Activated naive CD8-positive, alpha-beta T cell (primary cell): ENCODE measurements at regions not wholly inside any gene's neighbourhood (a gene's known extent, or its start where the extent isn't known, plus 50 kb on each side); places are given as distances from the start of the nearest gene placed in this dataset.

Experiments used
- H3K27ac Mint-ChIP-seq: one replicate; pipeline ENCODE4 v1.8.0; 2021; ENCODE audit warnings: mixed read lengths
- H3K27me3 Mint-ChIP-seq: one replicate; pipeline ENCODE4 v1.8.0; 2021; ENCODE audit warnings: mixed read lengths
- H3K36me3 Mint-ChIP-seq: one replicate; pipeline ENCODE4 v1.8.0; 2021; ENCODE audit warnings: mixed read lengths
- H3K4me1 Mint-ChIP-seq: one replicate; pipeline ENCODE4 v1.8.0; 2021; ENCODE audit warnings: low read depth, mixed read lengths
- H3K4me3 Mint-ChIP-seq: one replicate; pipeline ENCODE4 v1.8.0; 2021; ENCODE audit warnings: mild to moderate bottlenecking, mixed read lengths
- H3K9me3 Mint-ChIP-seq: one replicate; pipeline ENCODE4 v1.8.0; 2021; ENCODE audit warnings: low read depth, mixed read lengths

- Mint-ChIP-seq H3K36me3 (peaks cover 2% of the 10 kb centered on the region), H3K27ac (no peak overlapping the region), H3K4me1 (no peaks in the 10 kb centered on the region), H3K4me3 (no peak overlapping the region), H3K27me3 (no peaks in the 10 kb centered on the region), H3K9me3 (peaks cover 14% of the 10 kb centered on the region)
These were observed 1212.6 kb downstream of the SLITRK5 start for GRCh38 chr13:88883741-88884140.

GRCh38 chr13:88887045-88887662, 1216.0 kb downstream of the SLITRK5 start:
- H3K9me3 Mint-ChIP-seq = peaks cover 4% of the 10 kb centered on the region
- H3K4me1 Mint-ChIP-seq = no peaks in the 10 kb centered on the region
- H3K4me3 Mint-ChIP-seq = no peak overlapping the region
- H3K27ac Mint-ChIP-seq = no peak overlapping the region
- H3K36me3 Mint-ChIP-seq = no peaks in the 10 kb centered on the region
- H3K27me3 Mint-ChIP-seq = no peaks in the 10 kb centered on the region

- H3K9me3 Mint-ChIP-seq = no peaks in the 10 kb centered on the region
- no peaks in the 10 kb centered on the region for H3K36me3 Mint-ChIP-seq
- no peak overlapping the region for H3K27ac Mint-ChIP-seq
- no peak overlapping the region for H3K4me3 Mint-ChIP-seq
- H3K27me3 Mint-ChIP-seq = no peaks in the 10 kb centered on the region
- H3K4me1 Mint-ChIP-seq = no peaks in the 10 kb centered on the region
These were observed 1224.2 kb downstream of the SLITRK5 start for GRCh38 chr13:88895261-88895941.

- no peak overlapping the region for H3K27ac Mint-ChIP-seq
- no peak overlapping the region for H3K4me3 Mint-ChIP-seq
- H3K4me1 Mint-ChIP-seq = no peaks in the 10 kb centered on the region
- peaks cover 4% of the 10 kb centered on the region for H3K9me3 Mint-ChIP-seq
- H3K36me3 Mint-ChIP-seq = peaks cover 3% of the 10 kb centered on the region
- H3K27me3 Mint-ChIP-seq = no peaks in the 10 kb centered on the region
These were observed 1225.3 kb downstream of the SLITRK5 start for GRCh38 chr13:88896466-88896865.

- H3K27me3 Mint-ChIP-seq = no peaks in the 10 kb centered on the region
- no peaks in the 10 kb centered on the region for H3K9me3 Mint-ChIP-seq
- H3K4me3 Mint-ChIP-seq = no peak overlapping the region
- H3K27ac Mint-ChIP-seq = no peak overlapping the region
- no peaks in the 10 kb centered on the region for H3K4me1 Mint-ChIP-seq
- no peaks in the 10 kb centered on the region for H3K36me3 Mint-ChIP-seq
These were observed 1237.8 kb downstream of the SLITRK5 start for GRCh38 chr13:88908961-88909441.

- peak overlapping the region; percentile 48 for H3K27ac Mint-ChIP-seq
- peaks cover 10% of the 10 kb centered on the region for H3K9me3 Mint-ChIP-seq
These were observed 1248.9 kb downstream of the SLITRK5 start for GRCh38 chr13:88919970-88920628.

GRCh38 chr13:88925954-88926353, 1254.8 kb downstream of the SLITRK5 start:
- H3K36me3 Mint-ChIP-seq = no peaks in the 10 kb centered on the region
- H3K4me3 Mint-ChIP-seq = no peak overlapping the region
- H3K27ac Mint-ChIP-seq = no peak overlapping the region
- H3K4me1 Mint-ChIP-seq = peaks cover 5% of the 10 kb centered on the region
- H3K27me3 Mint-ChIP-seq = no peaks in the 10 kb centered on the region
- no peaks in the 10 kb centered on the region for H3K9me3 Mint-ChIP-seq

More at GRCh38 chr13:88919970-88920628, 1248.9 kb downstream of the SLITRK5 start:
- Mint-ChIP-seq H3K4me3 (peak overlapping the region; percentile 12), H3K27me3 (no peaks in the 10 kb centered on the region), H3K4me1 (peaks cover 22% of the 10 kb centered on the region), H3K36me3 (no peaks in the 10 kb centered on the region)

- Mint-ChIP-seq H3K27ac (no peak overlapping the region), H3K9me3 (no peaks in the 10 kb centered on the region), H3K36me3 (no peaks in the 10 kb centered on the region)
These were observed 1255.8 kb downstream of the SLITRK5 start for GRCh38 chr13:88926890-88927502.

GRCh38 chr13:88932950-88933349, 1261.8 kb downstream of the SLITRK5 start:
- Mint-ChIP-seq H3K9me3 (peaks cover 3% of the 10 kb centered on the region), H3K4me1 (peaks cover 11% of the 10 kb centered on the region), H3K4me3 (no peak overlapping the region)

More at GRCh38 chr13:88926890-88927502, 1255.8 kb downstream of the SLITRK5 start:
- peaks cover 3% of the 10 kb centered on the region for H3K4me1 Mint-ChIP-seq
- H3K4me3 Mint-ChIP-seq = no peak overlapping the region
- H3K27me3 Mint-ChIP-seq = no peaks in the 10 kb centered on the region

GRCh38 chr13:88937384-88937783, 1266.2 kb downstream of the SLITRK5 start:
- no peak overlapping the region for H3K4me3 Mint-ChIP-seq
- peaks cover 5% of the 10 kb centered on the region for H3K4me1 Mint-ChIP-seq
- no peak overlapping the region for H3K27ac Mint-ChIP-seq
- H3K36me3 Mint-ChIP-seq = no peaks in the 10 kb centered on the region
- no peaks in the 10 kb centered on the region for H3K27me3 Mint-ChIP-seq
- peaks cover 7% of the 10 kb centered on the region for H3K9me3 Mint-ChIP-seq

More at GRCh38 chr13:88932950-88933349, 1261.8 kb downstream of the SLITRK5 start:
- Mint-ChIP-seq H3K27me3 (no peaks in the 10 kb centered on the region), H3K27ac (no peak overlapping the region), H3K36me3 (no peaks in the 10 kb centered on the region)

- Mint-ChIP-seq H3K36me3 (no peaks in the 10 kb centered on the region), H3K27ac (no peak overlapping the region), H3K4me1 (no peaks in the 10 kb centered on the region), H3K27me3 (no peaks in the 10 kb centered on the region), H3K9me3 (no peaks in the 10 kb centered on the region), H3K4me3 (no peak overlapping the region)
These were observed 1274.6 kb downstream of the SLITRK5 start for GRCh38 chr13:88945793-88946192.

- no peak overlapping the region for H3K27ac Mint-ChIP-seq
- no peaks in the 10 kb centered on the region for H3K9me3 Mint-ChIP-seq
- H3K27me3 Mint-ChIP-seq = no peaks in the 10 kb centered on the region
- H3K4me3 Mint-ChIP-seq = no peak overlapping the region
- no peaks in the 10 kb centered on the region for H3K36me3 Mint-ChIP-seq
- no peaks in the 10 kb centered on the region for H3K4me1 Mint-ChIP-seq
These were observed 1277.3 kb downstream of the SLITRK5 start for GRCh38 chr13:88948501-88948900.

- no peak overlapping the region for H3K27ac Mint-ChIP-seq
- no peak overlapping the region for H3K4me3 Mint-ChIP-seq
- peaks cover 5% of the 10 kb centered on the region for H3K9me3 Mint-ChIP-seq
- H3K27me3 Mint-ChIP-seq = no peaks in the 10 kb centered on the region
- H3K36me3 Mint-ChIP-seq = no peaks in the 10 kb centered on the region
- H3K4me1 Mint-ChIP-seq = no peaks in the 10 kb centered on the region
These were observed 1287.7 kb downstream of the SLITRK5 start for GRCh38 chr13:88958821-88959220.

GRCh38 chr13:88976466-88976865, 1305.3 kb downstream of the SLITRK5 start:
- Mint-ChIP-seq H3K4me3 (no peak overlapping the region), H3K4me1 (peaks cover 8% of the 10 kb centered on the region), H3K27ac (no peak overlapping the region), H3K36me3 (no peaks in the 10 kb centered on the region), H3K27me3 (no peaks in the 10 kb centered on the region), H3K9me3 (no peaks in the 10 kb centered on the region)

- H3K4me1 Mint-ChIP-seq = peaks cover 8% of the 10 kb centered on the region
- H3K4me3 Mint-ChIP-seq = no peak overlapping the region
- H3K27me3 Mint-ChIP-seq = no peaks in the 10 kb centered on the region
- H3K27ac Mint-ChIP-seq = no peak overlapping the region
- no peaks in the 10 kb centered on the region for H3K9me3 Mint-ChIP-seq
- H3K36me3 Mint-ChIP-seq = no peaks in the 10 kb centered on the region
These were observed 1307.4 kb downstream of the SLITRK5 start for GRCh38 chr13:88978607-88979006.
